ENCODE measurements at regions not wholly inside any gene's neighbourhood (a gene's known extent, or its start where the extent isn't known, plus 50 kb on each side); places are given as distances from the start of the nearest gene placed in this dataset.

- FAIRE-seq (no peak), DNase-seq (ENCODE audit: insufficient read length, low spot score) (no peak)
- no peak for TF ChIP-seq CTCF (IDR thresholded peaks at IDR 0.05; ENCODE audit: insufficient read depth, missing control alignments)
Measured at GRCh38 chr2:155062922-155063258, 364.4 kb downstream of the KCNJ3 start.

- no peak for FAIRE-seq
- no peak for TF ChIP-seq CTCF (IDR thresholded peaks at IDR 0.05; ENCODE audit: insufficient read depth, missing control alignments)
Measured at GRCh38 chr2:155062250-155062921, 363.9 kb downstream of the KCNJ3 start.

GRCh38 chr2:155060896-155061295 is 362.4 kb downstream of the KCNJ3 start:
- FAIRE-seq, result no peak
- no peak for TF ChIP-seq CTCF (IDR thresholded peaks at IDR 0.05; ENCODE audit: insufficient read depth, missing control alignments)

More at GRCh38 chr2:155062250-155062921, 363.9 kb downstream of the KCNJ3 start:
- DNase-seq (ENCODE audit: insufficient read length, low spot score), result no peak

GRCh38 chr2:155054712-155055111 is 356.2 kb downstream of the KCNJ3 start:
- no peak for TF ChIP-seq CTCF (IDR thresholded peaks at IDR 0.05; ENCODE audit: insufficient read depth, missing control alignments)
- DNase-seq (ENCODE audit: insufficient read length, low spot score) (no peak), FAIRE-seq (no peak)

More at GRCh38 chr2:155060896-155061295, 362.4 kb downstream of the KCNJ3 start:
- no peak for DNase-seq (ENCODE audit: insufficient read length, low spot score)

- FAIRE-seq, result no peak
- TF ChIP-seq CTCF (IDR thresholded peaks at IDR 0.05; ENCODE audit: insufficient read depth, missing control alignments), result no peak
- no peak for DNase-seq (ENCODE audit: insufficient read length, low spot score)
Measured at GRCh38 chr2:155043097-155043496, 344.6 kb downstream of the KCNJ3 start.

- no peak for FAIRE-seq
- TF ChIP-seq CTCF (IDR thresholded peaks at IDR 0.05; ENCODE audit: insufficient read depth, missing control alignments), result no peak
Measured at GRCh38 chr2:155035308-155035707, 336.8 kb downstream of the KCNJ3 start.

GRCh38 chr2:155033652-155034051 is 335.2 kb downstream of the KCNJ3 start:
- DNase-seq (ENCODE audit: insufficient read length, low spot score) (no peak), FAIRE-seq (no peak)
- no peak for TF ChIP-seq CTCF (IDR thresholded peaks at IDR 0.05; ENCODE audit: insufficient read depth, missing control alignments)

More at GRCh38 chr2:155035308-155035707, 336.8 kb downstream of the KCNJ3 start:
- DNase-seq (ENCODE audit: insufficient read length, low spot score), result no peak

All from D721Med (cell line).